HG02623 (cell line): ENCODE measurements at regions not wholly inside any gene's neighbourhood (a gene's known extent, or its start where the extent isn't known, plus 50 kb on each side); places are given as distances from the start of the nearest gene placed in this dataset.

Experiments used
- ATAC-seq: cut with Tn5 transposase; IDR thresholded peaks from one replicate; pipeline ENCODE4 v1.9.1; 2021; ENCODE audit warnings: moderate library complexity; ENCODE audit not compliant: unreplicated experiment

DNA sequence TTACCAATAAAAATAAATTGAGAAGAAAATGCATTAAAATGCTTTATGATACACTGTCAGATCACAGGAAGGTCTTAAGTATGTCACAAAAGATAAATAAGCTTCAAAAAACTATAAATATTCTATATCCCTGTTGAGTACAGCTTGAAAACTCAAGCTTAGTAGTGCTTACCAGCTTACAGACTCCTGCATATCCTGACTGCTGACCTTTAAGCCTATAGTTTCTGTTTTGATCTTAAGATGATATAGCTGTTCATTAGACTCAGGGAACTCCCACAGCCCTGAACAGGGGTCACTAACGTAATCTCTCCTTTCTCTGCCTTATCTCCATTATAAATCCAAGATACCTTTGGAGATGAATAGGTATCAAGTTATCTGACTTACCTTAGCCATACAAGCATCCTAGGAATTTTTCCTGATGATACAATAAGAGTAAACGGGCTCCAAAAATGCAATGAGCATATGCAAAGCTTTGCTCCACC, 93.7 kb upstream of the RBBP8 start:
- no peak for ATAC-seq

- ATAC-seq = no peak
Measured at GRCh38 chr18:22840606-22841144, 92.5 kb upstream of the RBBP8 start.

DNA sequence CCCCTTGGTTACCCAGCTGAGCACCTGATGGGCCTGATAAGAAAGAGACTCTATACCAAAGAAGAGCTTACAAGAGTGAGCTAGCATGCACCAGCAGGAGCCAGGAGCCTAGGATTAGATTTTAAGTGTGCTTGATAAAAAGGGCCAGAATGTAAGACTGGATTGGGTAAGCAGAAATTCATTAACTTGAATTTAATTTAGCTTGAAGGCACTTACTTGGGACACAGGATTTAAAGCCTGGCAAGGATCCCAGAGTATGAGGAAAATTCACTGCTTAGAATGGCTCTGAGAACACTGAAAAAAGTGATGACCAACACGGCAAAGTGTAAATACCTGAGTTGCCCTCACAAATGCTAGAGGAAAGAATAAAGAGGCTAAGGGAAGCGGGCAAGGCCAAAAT, 91.3 kb upstream of the RBBP8 start:
- no peak for ATAC-seq

GRCh38 chr18:22844190-22844589, 88.9 kb upstream of the RBBP8 start:
- ATAC-seq = no peak

DNA sequence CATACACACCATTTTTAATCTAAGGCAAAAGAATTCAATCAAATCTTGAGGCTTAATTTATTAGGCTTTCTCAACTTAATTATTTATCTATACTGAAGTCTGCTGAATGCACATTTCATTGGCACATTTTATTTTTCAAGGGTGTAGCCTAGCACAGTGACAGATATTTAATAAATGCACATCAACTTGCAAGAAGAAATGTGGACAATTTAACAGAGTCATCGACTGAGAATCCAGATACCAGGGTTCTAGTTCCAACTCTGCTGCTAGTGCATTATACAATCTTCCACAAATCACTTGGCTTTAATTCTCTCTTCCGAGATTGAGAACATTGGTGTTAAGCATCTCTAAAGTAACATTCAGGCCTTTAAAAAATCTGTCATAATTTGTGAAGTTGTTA, 88.5 kb upstream of the RBBP8 start:
- ATAC-seq = no peak

DNA sequence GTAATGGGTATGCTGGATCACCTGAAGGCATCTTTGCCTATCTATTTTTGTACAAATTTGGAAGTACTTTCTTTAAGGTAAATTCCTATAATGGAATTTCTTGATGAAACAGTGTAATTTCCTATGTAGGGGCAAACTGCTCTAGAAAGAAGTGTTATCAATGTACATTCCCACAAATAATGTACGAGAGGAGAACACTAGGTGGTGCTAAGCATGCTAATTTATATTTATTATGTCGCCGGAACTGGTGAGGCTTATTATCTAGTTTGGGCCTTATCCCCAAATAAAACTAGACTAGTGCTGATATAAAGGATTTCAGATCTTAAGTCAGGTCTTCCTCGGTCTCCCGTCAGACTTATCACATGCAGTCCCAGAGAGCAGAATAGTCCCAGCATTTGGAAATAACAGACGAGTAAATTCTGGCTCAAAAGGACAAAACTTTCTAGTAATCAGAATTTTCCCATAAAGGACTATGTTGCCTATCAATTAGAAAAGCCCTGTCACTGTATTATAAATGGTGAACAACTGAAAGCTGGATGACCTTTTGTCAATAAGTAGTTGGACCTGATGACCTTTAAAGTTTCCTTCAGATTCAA, 86.9 kb upstream of the RBBP8 start:
- ATAC-seq = no peak

DNA sequence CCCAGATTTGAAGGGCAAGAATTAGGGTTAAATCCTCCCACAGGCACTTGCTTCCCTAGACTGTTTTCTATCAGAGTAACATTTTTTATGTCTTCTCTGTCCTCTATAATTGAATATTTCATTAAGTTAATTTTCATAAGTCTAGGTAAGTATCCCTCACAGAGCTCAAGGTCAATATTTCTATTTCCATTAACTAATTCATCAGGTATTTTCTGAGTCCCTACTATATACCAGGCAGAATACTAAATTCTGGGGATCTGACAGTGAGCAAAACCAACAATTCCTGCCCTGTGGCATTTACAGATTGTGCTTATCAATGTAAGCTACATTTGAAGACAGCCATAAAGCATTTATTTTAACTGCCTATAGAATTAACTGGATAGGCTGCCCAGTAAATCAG, 86.4 kb upstream of the RBBP8 start:
- ATAC-seq = no peak

- no peak for ATAC-seq
Measured at GRCh38 chr18:22847392-22847791, 85.7 kb upstream of the RBBP8 start.

GRCh38 chr18:22847867-22848451, 85.2 kb upstream of the RBBP8 start:
- no peak for ATAC-seq

DNA sequence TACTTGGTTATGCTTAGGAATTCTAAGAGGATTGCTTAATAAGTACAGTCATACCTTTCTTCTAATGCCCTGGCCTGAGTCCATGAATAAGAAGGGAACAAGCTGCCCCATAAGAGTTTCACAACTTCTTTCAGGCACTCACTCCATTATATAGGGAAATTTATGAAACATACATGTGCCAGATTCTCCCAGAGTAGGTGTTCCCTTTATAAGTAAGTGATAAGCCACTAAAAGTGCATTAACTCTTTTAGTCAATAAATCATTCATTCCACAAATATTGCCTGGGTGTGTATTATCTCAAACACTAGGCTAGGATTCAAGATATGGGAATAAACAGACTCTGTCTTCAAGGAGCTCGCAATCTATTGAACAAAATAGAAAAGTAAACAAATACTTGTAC, 84.5 kb upstream of the RBBP8 start:
- no peak for ATAC-seq

DNA sequence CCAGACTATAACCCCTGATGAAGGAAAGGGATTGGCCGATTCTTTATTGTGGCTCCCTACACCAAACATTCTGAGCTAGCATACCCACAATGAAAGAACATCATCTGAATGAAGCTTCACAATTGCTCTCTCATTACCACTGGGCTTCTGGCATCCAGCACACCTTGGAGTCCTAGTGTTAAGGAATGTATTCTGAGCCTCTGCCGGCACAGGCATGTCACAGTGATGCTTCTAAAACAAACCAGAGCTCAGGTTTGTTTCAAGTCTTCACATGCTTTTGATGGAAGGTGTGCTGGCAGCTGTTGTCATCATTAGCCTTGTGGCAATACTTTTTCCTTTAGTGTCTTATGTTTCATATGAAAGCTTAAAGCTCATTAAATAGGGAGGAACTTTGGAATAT, 76.3 kb upstream of the RBBP8 start:
- no peak for ATAC-seq

DNA sequence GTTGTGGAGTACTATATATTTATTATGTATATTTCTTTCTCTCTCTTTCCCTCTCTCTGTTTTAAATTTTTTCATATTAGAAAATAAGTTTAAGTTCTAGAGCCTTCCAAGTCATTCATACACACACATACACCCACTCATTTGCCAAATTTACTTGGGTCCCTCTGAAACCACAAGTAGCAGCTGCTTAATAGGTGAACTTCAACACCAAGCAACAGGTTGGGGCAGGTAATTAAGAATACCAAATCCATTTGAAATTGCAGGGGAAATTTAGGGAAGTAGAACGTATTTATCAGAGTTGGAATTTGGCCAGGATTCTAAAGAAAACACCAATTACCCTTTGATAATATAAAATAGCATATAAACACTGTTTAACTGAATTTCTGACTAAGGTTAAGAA, 75.0 kb upstream of the RBBP8 start:
- no peak for ATAC-seq

DNA sequence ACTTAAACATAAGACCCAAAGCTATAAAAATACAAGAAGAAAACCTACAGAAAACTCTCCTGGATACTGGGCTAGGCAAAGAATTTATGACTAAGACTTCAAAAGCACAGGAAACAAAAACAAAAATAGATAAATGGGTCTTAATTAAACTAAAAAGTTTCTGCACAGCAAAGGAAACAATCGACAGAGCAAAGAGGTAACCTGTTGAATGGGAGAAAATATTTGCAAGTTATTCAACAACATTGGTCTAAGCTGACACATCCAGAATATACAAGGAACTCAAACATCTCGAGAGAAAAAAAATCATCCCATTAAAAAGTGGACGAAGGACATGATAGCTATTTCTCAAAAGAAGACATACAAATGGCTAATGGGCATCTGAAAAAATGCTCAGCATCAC, 72.3 kb upstream of the RBBP8 start:
- ATAC-seq = no peak

GRCh38 chr18:22865354-22866116, 67.6 kb upstream of the RBBP8 start:
- ATAC-seq = no peak

DNA sequence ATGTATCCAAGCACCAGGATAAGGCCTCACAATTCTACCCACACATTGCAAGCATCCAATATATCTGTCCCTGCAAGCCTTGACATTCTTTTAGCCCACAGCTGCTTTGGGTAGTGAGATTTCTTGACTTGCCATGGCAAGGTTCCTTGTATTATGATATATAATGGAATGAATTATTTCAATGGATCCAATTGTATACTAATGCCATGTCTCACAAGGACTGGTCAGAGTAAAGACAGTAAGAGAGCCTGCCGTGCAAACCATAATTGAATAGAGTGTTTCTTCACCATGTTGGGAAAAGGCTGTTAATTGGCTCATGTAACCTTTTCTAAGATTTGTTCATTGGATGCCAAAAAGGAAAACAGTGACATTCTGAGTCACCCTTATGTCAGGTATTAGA, 64.3 kb upstream of the RBBP8 start:
- ATAC-seq = no peak

- ATAC-seq = no peak
Measured at GRCh38 chr18:22871809-22872525, 61.2 kb upstream of the RBBP8 start.

DNA sequence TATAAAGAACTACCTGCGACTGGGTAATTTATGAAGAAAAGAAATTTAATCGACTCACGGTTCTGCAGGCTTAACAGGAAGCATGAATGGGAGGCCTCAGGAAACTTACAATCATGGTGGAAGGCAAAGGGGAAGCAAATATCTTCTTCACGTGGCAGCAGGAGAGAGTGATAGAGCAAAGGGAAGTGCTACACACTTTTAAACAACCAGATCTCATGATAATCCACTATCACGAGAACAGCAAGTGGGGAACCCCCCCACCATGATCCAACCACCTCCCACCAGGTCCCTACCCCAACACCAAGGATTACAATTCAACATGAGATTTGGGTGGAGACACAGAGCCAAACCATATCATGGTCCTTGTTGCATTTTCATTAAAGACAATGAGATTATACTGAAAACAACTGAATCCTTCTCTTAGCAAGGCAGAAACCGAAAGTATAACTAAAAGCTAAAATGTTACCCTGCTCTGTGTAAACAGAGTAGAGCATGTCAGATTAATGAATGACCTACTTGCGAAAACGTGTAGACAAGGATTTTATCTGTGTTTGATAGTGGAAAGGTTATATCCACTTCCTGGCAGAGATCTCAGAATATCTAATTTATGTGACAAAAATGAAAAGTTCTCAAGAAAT, 60.1 kb upstream of the RBBP8 start:
- ATAC-seq = peak; percentile 83

DNA sequence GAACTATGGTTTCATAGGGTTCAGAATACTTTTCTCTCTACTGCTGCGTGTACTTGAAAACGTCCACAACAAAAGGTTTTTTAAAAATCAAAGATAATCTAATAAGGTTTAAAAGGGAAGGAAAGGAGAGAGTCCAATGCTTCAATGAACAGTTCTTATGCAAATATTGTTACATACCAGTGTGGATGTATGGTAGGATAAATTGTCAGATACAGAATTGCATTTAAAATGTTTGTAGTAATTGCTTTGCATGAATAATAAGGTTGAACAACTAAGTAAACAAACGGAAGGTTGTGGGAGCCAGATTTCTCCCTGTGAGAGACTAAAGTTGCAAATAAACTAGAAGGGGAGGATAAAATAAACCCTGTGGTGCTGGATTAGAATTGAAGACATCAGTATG, 53.8 kb upstream of the RBBP8 start:
- ATAC-seq = no peak

- ATAC-seq = no peak
Measured at GRCh38 chr18:22882084-22882483, 51.0 kb upstream of the RBBP8 start.

DNA sequence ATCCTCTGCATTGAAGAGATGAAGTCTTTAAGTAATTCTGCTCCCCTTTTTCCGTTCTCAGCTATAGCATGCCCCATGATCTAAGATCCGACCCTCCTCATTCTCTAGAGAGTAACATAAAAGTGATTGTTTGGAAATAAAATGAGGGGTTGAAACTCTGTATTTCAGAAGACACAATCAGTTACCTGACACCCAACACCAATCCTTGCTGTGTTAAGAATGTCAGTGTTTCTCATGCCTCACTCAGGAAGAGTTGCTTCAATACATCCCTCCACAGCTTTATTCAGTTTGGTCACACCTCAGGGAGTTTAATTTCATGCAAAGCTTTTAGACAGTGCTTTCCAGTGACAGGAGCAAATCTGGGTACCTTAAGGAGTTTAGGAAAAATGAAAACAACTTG, 49.9 kb upstream of the RBBP8 start:
- no peak for ATAC-seq
